Hypothalamus (tissue), 51 donors: ENCODE measurements at regions not wholly inside any gene's neighbourhood (a gene's known extent, or its start where the extent isn't known, plus 50 kb on each side); places are given as distances from the start of the nearest gene placed in this dataset.
A peak's percentile ranks its signal among the peaks of the same experiment; 100 is the strongest.

Source experiments
- DNase-seq, 51 donors: peaks; one replicate each; lab custom pipeline; 2025; lab: John Stamatoyannopoulos, UW

GRCh38 chr5:56692359-56693219 is 122.8 kb upstream of the MAP3K1 start:
- DNase-seq: no peak

GRCh38 chr5:56688402-56688801 is 126.9 kb upstream of the MAP3K1 start:
- DNase-seq: no peak

- DNase-seq: no peak
Measured at GRCh38 chr5:56686337-56687195, 128.8 kb upstream of the MAP3K1 start.

- no peak for DNase-seq
Measured at GRCh38 chr5:56685503-56686217, 129.7 kb upstream of the MAP3K1 start.

- DNase-seq: no peak
Measured at GRCh38 chr5:56684159-56684558, 131.2 kb upstream of the MAP3K1 start.

- no peak for DNase-seq
Measured at GRCh38 chr5:56683733-56684132, 131.6 kb upstream of the MAP3K1 start.

- no peak for DNase-seq
Measured at GRCh38 chr5:56683281-56683680, 132.1 kb upstream of the MAP3K1 start.

- DNase-seq: no peak
Measured at GRCh38 chr5:56681346-56681745, 134.0 kb upstream of the MAP3K1 start.

- DNase-seq: no peak
Measured at GRCh38 chr5:56680731-56681130, 134.6 kb upstream of the MAP3K1 start.

- DNase-seq: no peak
Measured at GRCh38 chr5:56677690-56678305, 137.6 kb upstream of the MAP3K1 start.

- DNase-seq: peak in 1 of 51 donors; percentile 21
Measured at GRCh38 chr5:56676091-56676768, 139.1 kb upstream of the MAP3K1 start.

- no peak for DNase-seq
Measured at GRCh38 chr5:56674441-56674840, 140.9 kb upstream of the MAP3K1 start.

- peak in 3 of 51 donors; percentile 2 to 3 (median 3) for DNase-seq
Measured at GRCh38 chr5:56673171-56673570, 142.2 kb upstream of the MAP3K1 start.

GRCh38 chr5:56671571-56671970 is 143.8 kb upstream of the MAP3K1 start:
- DNase-seq: no peak

- DNase-seq: no peak
Measured at GRCh38 chr5:56670916-56671315, 144.4 kb upstream of the MAP3K1 start.

- peak in 13 of 51 donors; percentile 2 to 49 (median 7) for DNase-seq
Measured at GRCh38 chr5:56669534-56670483, 145.5 kb upstream of the MAP3K1 start.

GRCh38 chr5:56668996-56669395 is 146.4 kb upstream of the MAP3K1 start:
- DNase-seq: no peak

GRCh38 chr5:56667692-56668091 is 147.7 kb upstream of the MAP3K1 start:
- DNase-seq: no peak

GRCh38 chr5:56666901-56667300 is 148.4 kb upstream of the MAP3K1 start:
- DNase-seq: no peak
